GM19328 (cell line): ENCODE measurements at regions not wholly inside any gene's neighbourhood (a gene's known extent, or its start where the extent isn't known, plus 50 kb on each side); places are given as distances from the start of the nearest gene placed in this dataset.
"Not testable (repeated sequence)": the region's sequence is repeated elsewhere in the genome, so short reads cannot be mapped to it uniquely, and the experiment has no call there.

ENCODE experiments used
- ATAC-seq: cut with Tn5 transposase; IDR thresholded peaks from one replicate; pipeline ENCODE4 v1.9.1; 2021; ENCODE audit warnings: mild to moderate bottlenecking, moderate library complexity; ENCODE audit not compliant: unreplicated experiment

DNA sequence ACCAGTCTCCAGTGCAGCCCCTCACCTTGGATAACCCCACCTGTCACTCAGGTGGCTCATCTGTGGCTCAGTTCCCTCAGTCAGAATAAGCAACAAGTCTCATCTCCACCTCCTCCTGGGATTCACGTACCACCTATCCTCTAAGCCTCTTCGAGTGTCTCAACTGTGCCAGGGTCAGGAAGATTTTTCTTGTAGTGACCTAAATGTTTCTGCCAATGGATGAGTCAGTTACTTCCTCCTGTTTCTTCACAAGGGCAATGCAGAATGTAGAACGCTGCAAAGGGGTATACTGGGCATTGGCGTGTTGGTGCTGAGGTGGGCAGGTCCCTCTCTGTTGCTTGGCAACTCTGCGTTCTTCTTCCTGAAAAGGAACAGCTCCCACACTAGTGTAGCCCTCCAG, 213.3 kb upstream of the CXCR4 start:
- no peak for ATAC-seq

DNA sequence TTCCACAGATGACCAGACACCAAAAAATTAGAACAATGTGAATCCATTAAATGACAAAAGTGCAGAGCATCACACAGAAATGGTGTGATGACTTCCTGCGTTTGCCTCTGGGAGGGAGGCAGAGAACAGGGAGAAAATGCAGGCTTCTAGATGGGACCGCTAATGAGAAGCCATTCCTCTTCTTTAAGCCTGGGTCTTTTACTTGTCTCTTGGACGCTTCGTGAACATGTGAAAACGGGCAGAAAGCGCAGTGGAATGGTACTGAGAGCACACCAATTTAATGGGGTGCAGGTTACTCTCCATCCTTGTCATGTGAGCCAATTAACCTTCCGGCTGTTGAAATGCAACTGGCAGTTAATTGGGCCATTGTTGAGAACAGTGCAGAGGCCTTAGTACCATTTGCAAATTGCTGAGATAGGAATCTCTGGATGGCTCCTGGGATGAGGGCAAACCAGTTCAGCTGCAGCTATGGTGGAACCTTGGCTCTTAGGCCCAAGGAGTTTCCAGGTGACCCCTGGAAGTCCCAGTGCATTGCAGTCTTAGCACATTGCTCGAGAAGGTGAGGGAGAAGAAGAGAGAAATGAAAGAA, 210.4 kb upstream of the CXCR4 start:
- ATAC-seq: no peak

DNA sequence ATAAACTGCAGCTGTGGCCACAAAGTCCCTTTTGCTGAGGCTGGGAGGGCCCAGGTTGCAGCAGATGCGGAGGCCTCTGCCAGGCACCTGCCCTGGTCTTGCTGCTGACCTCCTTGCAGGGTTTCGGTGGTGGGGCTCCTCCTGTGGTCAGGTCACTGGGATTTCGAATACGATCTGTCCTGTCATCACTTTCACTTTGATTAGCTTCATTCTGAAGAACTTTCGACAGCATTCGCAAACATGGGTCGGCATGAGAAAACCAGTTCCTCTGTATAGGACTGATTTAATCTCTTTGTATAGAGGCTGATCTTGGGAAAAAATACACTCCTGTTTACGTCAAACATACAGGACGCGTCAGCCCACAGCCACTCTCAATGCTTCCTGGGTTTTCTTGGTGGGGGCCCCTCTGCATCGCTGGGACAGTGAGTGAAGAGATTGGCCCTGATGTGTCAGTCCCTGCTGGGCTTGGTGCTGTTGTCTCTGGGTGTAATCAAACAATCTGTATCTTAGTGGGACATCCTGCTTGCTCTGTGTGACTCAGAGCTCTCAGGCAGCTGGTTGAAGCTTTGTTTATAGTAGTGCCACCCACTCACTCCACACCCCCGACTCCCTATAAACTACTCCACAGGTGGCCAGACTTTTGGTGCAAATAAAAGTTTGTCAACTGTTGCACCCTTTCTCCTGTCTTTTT, 209.4 kb upstream of the CXCR4 start:
- peak; percentile 60 for ATAC-seq

DNA sequence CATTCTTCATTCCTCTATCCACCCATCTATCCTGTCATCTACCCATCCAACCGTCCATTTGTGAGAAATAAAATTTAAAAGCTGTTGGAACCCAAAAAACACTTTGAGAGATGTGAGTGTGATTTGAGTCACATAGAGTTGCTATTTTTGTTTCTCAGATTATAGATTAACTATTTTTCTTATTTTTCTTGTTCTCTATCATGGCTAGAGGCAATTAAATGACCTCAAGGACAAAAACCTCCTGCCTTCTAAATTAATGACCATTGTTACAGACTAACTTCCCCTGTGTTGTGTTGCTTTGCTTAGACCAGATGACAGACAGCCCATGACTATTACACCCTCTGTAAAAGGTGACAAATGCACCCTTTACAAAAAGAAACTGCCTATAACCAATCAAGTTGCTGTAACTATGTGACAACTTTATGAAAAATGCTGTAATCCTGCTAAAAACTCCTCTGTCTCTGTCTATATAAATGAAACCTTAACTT, 207.9 kb upstream of the CXCR4 start:
- no peak for ATAC-seq

DNA sequence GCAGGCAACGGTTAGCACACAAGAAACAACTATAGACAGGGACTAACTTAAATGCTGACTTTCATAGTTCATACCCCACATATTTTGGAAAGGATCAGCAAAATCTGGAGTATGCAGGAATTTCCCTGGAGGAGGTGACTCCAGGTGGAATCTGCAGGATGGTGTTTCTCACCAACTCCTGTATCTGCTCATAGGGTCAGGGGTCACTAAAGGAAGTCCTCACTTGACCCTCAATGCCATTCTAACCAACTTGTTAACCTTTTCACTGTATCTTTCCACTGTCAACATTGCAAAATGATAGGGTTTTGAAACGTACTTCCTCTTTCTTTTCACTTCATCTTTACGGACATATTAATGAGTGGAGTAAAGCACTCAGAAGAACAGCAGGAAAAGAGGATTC, 207.0 kb upstream of the CXCR4 start:
- ATAC-seq: no peak

DNA sequence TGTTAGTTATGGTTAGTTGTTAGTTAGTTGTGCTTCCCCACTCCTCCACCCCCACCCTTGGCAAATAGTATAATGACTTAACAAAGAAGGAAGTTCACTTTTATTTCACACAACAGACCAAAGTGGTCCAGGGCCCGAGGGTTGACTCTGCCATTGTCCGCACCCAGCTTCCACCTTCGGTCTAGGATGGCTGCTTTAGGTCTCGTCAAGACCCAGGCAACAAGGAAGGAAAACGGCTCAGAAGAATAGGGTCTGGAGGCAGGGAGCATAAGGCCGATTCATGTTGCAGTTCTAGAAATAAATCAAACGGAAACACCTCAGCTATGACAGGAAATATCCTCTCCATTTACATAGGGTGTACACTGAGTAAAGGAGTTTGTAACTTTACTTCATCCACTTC, 206.0 kb upstream of the CXCR4 start:
- no peak for ATAC-seq

DNA sequence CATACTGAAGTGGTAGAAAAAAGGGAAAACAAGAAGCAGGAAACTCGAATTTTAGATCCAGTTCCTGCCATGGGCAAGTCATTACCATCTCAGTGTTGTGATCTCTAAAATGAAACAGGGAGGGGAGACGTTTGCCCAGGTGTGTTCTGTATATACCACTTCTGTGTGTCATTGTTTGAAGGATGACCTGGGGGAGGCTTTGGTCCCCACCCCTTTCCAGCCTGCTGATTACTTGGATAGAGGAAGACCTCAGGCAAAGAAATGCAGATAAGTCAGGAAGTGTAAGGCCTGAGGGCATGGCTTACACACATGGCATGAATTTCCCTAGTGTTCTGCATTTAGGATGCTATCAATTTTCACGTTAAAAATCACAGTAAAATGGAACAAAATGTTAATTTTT, 205.2 kb upstream of the CXCR4 start:
- ATAC-seq: no peak

DNA sequence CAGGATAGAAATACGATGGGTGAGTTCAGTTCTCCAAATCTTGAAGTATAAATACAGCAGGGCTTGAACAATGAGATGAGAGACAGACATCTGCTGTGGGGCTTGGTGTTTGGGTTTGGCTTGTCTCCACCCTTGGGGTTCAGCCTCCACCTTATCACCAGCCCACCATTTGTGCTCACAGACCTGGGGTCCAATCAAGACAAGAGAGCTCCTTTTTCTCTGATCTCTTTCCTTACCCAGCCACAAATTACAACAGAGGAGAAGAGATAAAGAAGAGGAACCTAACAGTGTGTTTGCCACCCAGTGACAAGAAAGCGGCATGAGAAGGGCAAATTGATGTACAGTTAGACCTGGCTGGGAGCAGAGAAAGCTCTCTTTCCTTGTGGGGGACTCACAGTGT, 204.5 kb upstream of the CXCR4 start:
- ATAC-seq: no peak

DNA sequence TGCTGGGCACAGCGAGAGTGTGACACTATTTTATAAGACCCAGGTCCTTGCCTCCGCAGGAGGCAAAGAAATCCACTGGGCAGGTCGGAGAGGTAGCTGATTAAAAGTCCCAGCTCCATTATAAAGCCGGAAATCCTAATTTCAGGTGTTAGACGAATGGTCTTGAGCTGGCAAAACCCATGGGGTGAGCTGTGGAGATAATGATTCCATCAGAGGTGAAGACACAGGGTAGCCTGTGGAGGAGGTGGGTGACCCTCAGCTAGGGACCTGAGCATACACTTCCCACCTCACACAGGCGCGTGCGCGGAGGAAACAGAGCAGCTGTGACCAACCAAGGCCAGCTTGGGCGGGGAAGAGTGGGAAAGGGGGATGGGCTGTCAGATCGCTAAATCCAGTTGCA, 201.7 kb upstream of the CXCR4 start:
- no peak for ATAC-seq

DNA sequence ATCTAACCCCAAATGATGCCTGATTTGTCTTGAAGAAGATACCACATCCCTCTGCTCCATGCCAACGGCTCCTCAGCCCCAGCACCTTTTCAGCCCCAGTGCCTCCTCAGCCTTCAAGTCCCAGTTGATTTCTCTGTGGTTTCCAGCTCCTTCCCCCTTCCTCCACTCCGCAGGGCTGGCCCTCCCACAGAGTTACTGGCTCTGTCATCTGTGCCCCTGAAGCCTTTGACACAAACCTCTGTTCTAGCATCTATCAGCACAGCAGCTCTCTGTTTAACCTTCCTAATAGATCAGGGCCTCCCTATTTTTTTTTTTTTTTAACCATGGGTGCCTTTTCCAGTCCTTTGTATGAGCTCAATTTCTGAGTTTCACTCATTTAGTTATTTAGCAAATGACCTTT, 201.3 kb upstream of the CXCR4 start:
- no peak for ATAC-seq

DNA sequence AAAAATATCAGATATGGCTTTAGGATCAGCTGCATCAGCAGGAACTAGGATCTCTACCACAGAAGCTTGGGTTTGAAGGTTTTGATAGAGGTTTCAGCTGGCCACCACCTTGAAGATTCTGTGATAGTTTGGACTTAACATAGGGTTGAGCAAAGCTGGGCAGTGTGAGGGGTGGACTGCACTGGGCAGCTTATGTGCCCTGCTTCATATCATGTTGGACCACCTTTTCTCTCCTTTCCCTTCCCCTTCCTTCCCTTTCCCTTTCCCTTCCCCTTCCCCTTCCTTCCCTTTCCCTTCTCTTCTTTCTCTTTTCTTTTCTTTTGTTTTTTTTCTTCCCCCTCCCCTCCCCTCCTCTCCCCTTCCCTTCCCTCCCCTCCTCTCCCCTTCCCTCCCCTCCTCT, 196.3 kb upstream of the CXCR4 start:
- no peak for ATAC-seq

DNA sequence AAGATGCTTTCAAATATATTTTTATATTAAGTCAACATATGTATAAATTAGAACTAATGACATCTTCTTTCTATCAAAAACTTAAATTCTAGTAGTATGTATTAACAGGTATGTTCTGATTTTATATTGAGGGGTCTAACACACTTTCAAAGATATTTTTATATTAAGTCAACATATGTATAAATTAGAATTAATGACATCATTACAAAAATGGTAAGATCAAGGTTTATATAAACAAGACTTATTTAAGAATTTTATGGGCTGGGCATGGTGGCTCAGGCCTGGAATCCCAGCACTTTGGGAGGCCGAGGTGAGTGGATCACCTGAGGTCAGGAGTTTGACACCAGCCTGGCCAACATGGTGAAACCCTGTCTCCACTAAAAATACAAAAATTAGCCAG, 194.6 kb upstream of the CXCR4 start:
- ATAC-seq: not testable (repeated sequence)

DNA sequence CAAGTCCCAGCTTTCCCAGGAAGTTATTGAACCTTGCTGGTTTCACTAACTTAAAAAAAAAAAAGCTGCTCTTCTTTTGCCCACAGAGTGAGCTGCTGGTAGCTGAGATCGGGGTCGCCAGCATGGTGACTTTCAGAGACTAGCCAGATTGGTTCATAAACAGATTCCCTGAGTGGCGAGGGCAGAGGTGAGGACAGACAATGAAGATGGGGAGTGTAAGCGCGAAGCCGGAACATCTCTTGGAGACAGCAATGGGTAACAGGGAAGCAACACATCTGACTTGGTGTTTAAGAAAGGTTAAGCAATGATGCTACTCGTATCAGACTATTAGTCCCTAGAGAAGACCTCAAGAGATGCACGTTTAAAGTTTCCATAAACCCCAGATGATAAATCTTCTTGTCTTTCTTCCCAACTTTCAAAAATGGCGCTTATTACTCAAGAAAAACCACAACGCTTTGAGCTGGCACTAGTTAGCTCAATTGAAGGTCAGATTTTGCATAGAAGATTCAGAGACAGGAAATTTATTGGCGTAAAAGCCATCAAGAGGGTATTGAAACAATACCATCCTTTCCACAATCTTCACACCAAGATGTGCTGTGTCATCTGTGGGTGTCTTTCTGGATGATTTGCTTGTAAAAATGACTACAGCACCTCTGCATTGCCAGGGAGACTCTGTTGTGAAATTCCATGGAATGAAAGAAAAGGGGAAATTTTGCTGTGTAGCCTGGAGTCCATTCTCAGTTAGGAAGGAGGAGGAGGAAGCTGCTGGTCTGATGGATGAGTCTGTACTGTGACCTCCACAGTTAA, 193.1 kb upstream of the CXCR4 start:
- no peak for ATAC-seq

DNA sequence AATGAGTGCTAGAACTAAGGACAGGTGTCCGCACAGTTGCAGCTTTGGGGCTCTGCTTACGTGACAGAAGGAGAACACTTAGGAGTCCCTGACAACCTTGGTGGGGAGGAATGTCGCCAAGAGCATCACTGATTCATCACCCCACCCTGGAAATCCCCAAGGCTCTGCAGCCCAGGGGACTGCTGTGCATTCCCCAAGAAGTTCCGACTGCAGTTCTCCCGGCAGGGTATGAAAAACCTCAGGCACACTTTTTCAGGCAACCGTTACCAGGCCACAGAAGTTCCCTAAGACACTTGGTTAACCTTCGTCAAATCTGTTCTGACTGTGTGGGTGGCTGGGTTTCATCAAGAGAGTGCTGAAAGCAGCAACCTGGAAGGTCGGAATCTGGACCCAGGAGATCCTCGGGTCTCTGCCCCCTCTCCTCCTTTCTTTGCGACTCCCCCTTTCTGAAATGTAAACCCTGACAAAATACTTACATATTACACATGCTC, 192.1 kb upstream of the CXCR4 start:
- ATAC-seq: peak; percentile 52

DNA sequence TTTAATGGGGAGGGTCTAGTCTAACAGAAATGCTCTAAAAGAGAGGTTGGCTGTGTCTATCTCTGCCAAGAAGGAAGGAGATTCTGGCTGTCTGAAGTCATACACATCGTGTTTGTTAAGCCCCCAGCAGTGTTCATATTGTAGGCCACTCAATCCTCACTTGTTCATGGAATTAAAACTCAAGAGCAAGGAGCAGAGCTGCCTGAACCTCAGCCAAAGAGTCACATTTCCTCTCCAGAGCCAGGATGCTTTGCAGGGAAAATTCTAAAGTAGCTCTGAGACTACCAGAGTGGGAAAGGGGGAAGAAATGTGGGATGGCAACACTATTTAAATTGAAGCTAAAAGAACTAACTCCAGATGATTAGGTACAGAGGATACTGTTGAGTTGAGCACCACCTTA, 190.7 kb upstream of the CXCR4 start:
- no peak for ATAC-seq

DNA sequence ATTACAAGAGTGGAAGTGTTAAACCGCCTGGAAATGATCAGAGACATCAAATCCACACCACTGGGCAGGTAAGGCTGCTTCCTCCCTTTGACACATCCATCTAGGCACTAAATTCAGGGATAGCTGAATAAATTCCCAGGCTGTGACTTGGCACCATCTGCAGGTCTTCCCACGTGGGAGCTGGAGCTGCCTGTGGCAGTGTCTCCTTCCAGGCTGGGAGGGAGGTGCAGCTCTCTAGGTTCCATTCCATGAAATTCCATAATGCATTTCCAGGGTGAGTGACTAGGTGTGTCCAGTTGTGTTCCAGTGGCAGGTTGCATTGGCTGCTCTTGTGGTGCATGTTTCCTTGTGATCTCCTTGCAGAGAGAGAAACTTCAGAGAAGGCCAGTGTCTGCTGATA, 188.9 kb upstream of the CXCR4 start:
- no peak for ATAC-seq

DNA sequence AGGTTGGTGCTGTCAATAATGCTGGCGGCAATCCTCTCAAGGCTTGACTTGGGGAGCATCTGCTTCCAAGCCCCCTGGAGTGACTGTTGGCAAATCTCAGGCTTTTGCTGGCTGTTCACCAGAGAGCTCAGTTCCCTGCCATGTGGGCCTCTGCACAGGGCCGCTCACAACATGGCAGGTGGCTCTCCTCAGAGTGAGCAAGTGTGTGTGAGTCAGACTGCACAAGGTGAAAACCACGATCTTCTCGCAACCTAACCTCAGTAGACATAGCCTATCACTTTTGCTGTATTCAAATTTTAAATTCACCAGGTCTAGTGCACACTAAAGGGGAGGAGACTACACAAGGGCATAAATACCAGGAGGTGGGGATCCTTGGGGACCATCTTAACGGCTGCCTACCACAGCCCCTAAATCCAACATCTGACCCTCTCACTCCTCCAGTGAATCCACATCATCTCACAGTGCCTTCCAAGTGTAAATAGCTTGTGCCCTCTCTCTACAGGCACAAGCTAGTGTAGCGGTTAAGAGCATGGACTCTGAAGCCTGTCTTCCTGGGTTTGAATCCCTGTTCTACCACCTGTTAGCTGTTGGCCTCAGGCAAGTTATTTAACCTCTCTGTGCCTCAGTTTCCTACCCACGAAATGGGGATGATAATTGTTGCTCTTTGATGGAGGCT, 187.7 kb upstream of the CXCR4 start:
- peak; percentile 79 for ATAC-seq

DNA sequence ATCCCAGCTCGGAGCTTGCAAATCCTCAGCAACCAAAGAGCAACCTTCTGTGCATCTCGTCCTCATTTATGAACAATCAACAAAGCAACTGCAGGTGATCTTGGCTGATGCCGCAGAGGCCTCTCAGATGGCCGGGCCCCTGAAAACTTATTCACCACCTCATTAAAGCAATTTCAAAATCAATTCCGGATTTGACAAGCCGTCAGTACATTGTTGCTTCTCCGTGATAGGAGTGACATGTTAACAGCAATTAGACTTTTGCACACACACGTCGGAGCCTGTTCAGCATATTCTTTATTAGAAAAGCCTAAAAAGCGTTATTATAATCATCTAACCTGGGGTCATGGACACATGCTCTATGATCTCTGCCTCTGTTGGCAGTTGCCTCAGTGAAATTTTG, 183.1 kb upstream of the CXCR4 start:
- no peak for ATAC-seq

DNA sequence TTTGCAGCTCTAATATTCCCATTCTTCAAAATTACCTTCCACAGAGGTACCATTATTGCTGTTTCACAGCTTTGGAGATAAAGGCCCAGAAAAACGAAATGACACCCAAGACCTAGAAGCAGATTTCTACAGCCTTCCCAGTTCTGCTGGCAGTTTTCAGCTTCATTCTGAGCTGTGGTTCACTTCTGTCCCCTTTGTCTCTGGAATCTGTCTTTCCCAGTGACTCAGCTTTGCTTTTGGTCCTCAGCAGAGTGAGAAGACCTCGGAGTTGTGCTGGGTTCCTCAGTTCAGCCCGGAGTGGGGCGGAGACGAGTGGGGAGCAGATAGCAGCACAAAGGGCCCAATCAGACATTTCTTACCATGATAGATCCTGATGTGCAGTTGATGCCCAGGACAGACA, 180.7 kb upstream of the CXCR4 start:
- no peak for ATAC-seq

DNA sequence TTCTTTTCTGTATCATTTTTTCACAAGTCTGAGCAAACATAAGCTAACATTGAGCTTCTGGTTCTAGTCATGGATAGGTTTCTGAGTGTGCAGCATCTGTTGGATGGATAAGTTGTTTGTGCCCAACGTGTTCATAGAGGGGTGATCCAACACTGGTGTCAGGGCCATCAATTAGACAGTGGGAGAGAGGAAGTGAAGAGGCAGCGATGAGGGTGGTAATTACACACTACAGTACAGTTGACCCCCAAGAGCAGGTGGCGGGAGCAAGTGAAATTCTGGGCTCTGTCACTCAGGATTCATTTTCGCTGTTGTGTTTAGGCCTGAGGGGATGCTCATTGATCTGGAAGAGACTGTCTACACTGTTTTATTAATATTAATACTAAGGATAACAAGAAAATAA, 180.0 kb upstream of the CXCR4 start:
- no peak for ATAC-seq

DNA sequence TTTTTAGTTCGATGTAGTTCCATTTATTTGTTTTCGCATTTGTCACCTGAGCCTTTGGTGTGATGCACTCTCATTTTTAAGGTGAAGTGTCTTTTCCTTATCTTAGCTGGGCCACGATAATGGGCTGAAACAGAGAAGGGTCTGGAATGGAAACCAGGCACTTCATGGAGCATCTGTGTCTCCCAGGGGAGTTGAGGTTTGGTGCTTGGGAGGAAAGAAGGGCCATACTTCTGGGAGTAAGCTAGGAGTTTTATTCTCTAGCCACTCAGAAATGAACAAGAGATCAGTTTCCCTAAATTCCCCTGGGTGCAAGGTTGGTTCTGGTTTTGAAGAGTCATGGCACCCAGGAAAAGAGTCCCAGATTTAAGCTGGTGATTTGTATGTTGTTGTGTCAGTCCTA, 179.4 kb upstream of the CXCR4 start:
- ATAC-seq: no peak
